A673 (cell line): ENCODE measurements at regions not wholly inside any gene's neighbourhood (a gene's known extent, or its start where the extent isn't known, plus 50 kb on each side); places are given as distances from the start of the nearest gene placed in this dataset.

Experiments used
- BruUV-seq: library from RNA; stranded (reverse); fragments of 400-500 nt; replicated peaks from 2 replicates; lab custom pipeline; 2021; lab: Mats Ljungman, UMichigan
- CTCF ChIA-PET: fragments of 300-600 bp; sonication (Branson Sonifier 250); formaldehyde crosslinking; loops from one replicate; lab custom pipeline; 2022; ENCODE audit warnings: antibody characterized with exemption; lab: Charles Lee
- POLR2A ChIA-PET: fragments of 300-600 bp; sonication (Branson Sonifier 250); formaldehyde crosslinking; loops from one replicate; lab custom pipeline; 2022; ENCODE audit warnings: antibody characterized with exemption; ENCODE audit not compliant: low non-redundant PET; lab: Charles Lee
- DNase-seq: peaks from one replicate; pipeline ENCODE4 v3.0.0-alpha.2; 2015; ENCODE audit warnings: low spot score
- H3K27ac ChIP-seq: fragments of 200-600 bp; sonication (generic); 2 replicates; pipeline ENCODE4 v1.5.1; 2016; ENCODE audit warnings: mixed run types, low read depth, mild to moderate bottlenecking, mixed read lengths, antibody characterized with exemption, low read length; ENCODE audit not compliant: poor library complexity, severe bottlenecking
- H3K27me3 ChIP-seq: fragments of 200-600 bp; sonication (generic); replicated peaks from 2 replicates; pipeline ENCODE4 v1.6.1; 2017; ENCODE audit warnings: mixed run types, low read depth, mild to moderate bottlenecking, mixed read lengths, antibody characterized with exemption, low read length; ENCODE audit not compliant: insufficient read depth, poor library complexity
- H3K36me3 ChIP-seq: fragments of 200-600 bp; sonication (generic); 2 replicates; pipeline ENCODE4 v1.6.1; 2016; ENCODE audit warnings: mixed run types, mild to moderate bottlenecking, mixed read lengths, antibody characterized with exemption, low read length; ENCODE audit not compliant: insufficient read depth, poor library complexity, severe bottlenecking
- H3K4me1 ChIP-seq: fragments of 200-600 bp; sonication (generic); 2 replicates; pipeline ENCODE4 v1.6.1; 2017; ENCODE audit warnings: mixed run types, mild to moderate bottlenecking, mixed read lengths, antibody characterized with exemption, low read length; ENCODE audit not compliant: insufficient read depth, poor library complexity, severe bottlenecking
- H3K4me3 ChIP-seq: fragments of 200-600 bp; sonication (generic); 2 replicates; pipeline ENCODE4 v1.5.1; 2016; ENCODE audit warnings: low read depth, mixed run types, mild to moderate bottlenecking, mixed read lengths, low read length; ENCODE audit not compliant: poor library complexity, severe bottlenecking
- H3K9me3 ChIP-seq: fragments of 200-600 bp; sonication (generic); 2 replicates; pipeline ENCODE4 v1.6.1; 2016; ENCODE audit warnings: mixed run types, low read depth, mild to moderate bottlenecking, mixed read lengths, antibody characterized with exemption, low read length; ENCODE audit not compliant: poor library complexity, severe bottlenecking
- EZH2 ChIP-seq: fragments of 200-600 bp; sonication (generic); IDR thresholded peaks from 2 replicates; pipeline ENCODE4 v1.6.1; 2017; ENCODE audit warnings: borderline replicate concordance, low read depth, mild to moderate bottlenecking, mixed read lengths, antibody characterized with exemption, low read length; ENCODE audit not compliant: poor library complexity, severe bottlenecking
- intact Hi-C: fragments of 100-400 bp; cut with micrococcal nuclease; formaldehyde crosslinking; loops from one replicate; pipeline ENCODE4 v1.10.0; 2022; ENCODE audit not compliant: unreplicated experiment
- TF ChIP-seq, protein P1 (sequence below): fragments of 300-800, 200-600 bp; sonication (generic); conservative IDR thresholded peaks from 2 replicates; pipeline ENCODE4 v1.5.1; 2017; ENCODE audit warnings: low read depth, mild to moderate bottlenecking, antibody characterized with exemption, low read length, moderate library complexity, mixed read lengths

DNA sequence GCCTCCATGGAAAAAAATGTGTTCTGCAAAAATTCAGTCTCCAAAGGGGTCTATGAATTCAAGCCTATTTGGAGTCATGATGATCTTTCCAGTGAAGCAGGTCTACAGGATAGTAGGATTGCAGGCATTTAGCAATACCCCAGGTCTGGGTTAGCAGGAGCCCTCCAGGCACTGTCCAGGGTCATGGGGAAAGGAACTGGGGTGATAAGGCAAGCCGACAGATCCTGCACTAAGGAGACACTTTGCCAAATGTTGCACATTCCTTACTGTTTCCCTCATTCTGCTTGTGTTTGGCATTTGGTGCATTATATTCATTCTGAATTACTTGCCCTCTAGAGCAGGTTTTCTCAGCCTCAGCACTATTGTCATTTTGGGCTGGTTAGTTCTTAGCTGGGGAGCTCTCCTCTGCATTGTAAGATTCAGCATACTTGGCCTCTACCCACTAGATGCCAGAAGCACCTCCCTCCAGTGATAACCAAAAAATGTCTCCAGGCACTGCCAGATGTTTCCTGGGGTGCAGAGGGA lies 333.3 kb upstream of the PLXNA2 start:
- H3K9me3 ChIP-seq = no peaks in the 10 kb centered on the region
- intact Hi-C loops = no loop called here
- H3K36me3 ChIP-seq = no peaks in the 10 kb centered on the region
- TF ChIP-seq, protein P1, sequence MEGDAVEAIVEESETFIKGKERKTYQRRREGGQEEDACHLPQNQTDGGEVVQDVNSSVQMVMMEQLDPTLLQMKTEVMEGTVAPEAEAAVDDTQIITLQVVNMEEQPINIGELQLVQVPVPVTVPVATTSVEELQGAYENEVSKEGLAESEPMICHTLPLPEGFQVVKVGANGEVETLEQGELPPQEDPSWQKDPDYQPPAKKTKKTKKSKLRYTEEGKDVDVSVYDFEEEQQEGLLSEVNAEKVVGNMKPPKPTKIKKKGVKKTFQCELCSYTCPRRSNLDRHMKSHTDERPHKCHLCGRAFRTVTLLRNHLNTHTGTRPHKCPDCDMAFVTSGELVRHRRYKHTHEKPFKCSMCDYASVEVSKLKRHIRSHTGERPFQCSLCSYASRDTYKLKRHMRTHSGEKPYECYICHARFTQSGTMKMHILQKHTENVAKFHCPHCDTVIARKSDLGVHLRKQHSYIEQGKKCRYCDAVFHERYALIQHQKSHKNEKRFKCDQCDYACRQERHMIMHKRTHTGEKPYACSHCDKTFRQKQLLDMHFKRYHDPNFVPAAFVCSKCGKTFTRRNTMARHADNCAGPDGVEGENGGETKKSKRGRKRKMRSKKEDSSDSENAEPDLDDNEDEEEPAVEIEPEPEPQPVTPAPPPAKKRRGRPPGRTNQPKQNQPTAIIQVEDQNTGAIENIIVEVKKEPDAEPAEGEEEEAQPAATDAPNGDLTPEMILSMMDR = no peak
- no peak for TF ChIP-seq EZH2
- H3K4me3 ChIP-seq = no peak overlapping the region
- DNase-seq = no peak
- H3K27me3 ChIP-seq = peaks cover 24% of the 10 kb centered on the region
- H3K4me1 ChIP-seq = no peaks in the 10 kb centered on the region
- ChIA-PET CTCF (no interaction called here), POLR2A (no interaction called here)
- H3K27ac ChIP-seq = no peak overlapping the region
- no TSS peak for BruUV-seq

DNA sequence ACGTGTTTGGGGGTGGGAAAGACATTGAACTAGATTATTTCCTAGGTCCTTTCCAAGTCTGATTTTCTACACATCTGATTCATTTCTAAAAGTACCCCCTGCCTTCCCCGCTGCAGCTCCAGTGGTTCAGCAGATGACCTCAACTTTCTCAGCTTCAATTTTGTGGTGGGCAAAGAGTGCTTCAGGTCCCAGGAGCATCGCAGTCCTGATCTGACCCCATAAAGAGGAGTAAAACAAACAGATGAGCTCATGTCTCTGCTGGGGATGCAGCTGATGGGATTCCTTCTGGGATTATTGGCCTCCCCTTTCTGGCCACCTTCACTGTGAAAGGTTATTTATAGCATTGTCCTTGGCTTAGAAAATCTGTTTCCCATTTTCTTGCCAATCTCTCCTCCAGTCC lies 337.0 kb upstream of the PLXNA2 start:
- ChIA-PET CTCF (no interaction called here), POLR2A (no interaction called here)
- Histone ChIP-seq H3K36me3 (no peaks in the 10 kb centered on the region), H3K27me3 (peaks cover 21% of the 10 kb centered on the region), H3K4me1 (no peaks in the 10 kb centered on the region), H3K4me3 (no peak overlapping the region), H3K9me3 (no peaks in the 10 kb centered on the region), H3K27ac (no peak overlapping the region)
- intact Hi-C loops = no loop called here
- no TSS peak for BruUV-seq
- DNase-seq = no peak
- TF ChIP-seq, protein P1 = no peak
- no peak for TF ChIP-seq EZH2

DNA sequence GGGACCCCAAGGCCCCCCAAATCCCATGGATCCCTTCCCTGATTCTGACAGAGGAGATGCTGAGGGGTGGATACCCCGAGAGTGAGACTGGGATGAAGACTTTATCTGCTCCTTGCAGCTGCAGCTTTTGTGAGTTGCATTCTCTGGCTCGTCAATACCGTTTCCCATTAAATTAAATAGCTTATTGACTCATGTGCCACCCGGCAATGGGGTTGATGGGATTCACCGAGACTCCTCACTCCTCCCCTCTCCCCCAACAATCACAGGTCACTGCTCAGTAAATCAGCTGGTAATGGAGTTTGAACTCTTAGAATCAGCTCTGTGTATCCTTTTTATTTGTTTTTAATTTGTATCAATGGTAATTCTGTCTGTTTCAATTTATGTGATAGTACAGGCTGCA lies 337.5 kb upstream of the PLXNA2 start:
- DNase-seq = no peak
- no peak for TF ChIP-seq EZH2
- TF ChIP-seq, protein P1 = no peak
- ChIA-PET POLR2A (no interaction called here), CTCF (no interaction called here)
- no peak overlapping the region for H3K27ac ChIP-seq
- H3K4me3 ChIP-seq = no peak overlapping the region
- no peaks in the 10 kb centered on the region for H3K9me3 ChIP-seq
- intact Hi-C loops = no loop called here
- no peaks in the 10 kb centered on the region for H3K36me3 ChIP-seq
- H3K4me1 ChIP-seq = no peaks in the 10 kb centered on the region
- no TSS peak for BruUV-seq
- H3K27me3 ChIP-seq = peaks cover 16% of the 10 kb centered on the region
